ENCODE measurements at regions not wholly inside any gene's neighbourhood (a gene's known extent, or its start where the extent isn't known, plus 50 kb on each side); places are given as distances from the start of the nearest gene placed in this dataset.
A peak's percentile ranks its signal among the peaks of the same experiment; 100 is the strongest.

DNA sequence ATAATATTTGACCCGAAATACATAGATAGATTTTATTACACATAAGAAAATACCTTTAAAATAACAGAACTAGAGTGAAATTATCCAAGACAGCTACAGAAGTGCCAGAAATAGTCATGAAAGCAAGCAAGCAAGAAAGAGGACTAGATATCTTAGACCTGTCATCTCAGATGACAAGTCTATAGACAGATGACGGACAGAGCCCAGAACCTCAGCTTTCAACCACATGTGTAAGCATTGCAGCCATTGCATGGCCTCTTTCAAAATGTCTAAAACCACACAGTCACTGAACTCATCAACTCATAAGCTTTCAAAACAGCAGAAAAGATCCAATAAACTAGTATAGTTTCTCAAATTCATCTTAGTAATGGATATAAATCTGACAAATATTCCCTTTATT, 59.8 kb upstream of the FHIT start:
- no peak for DNase-seq

DNA sequence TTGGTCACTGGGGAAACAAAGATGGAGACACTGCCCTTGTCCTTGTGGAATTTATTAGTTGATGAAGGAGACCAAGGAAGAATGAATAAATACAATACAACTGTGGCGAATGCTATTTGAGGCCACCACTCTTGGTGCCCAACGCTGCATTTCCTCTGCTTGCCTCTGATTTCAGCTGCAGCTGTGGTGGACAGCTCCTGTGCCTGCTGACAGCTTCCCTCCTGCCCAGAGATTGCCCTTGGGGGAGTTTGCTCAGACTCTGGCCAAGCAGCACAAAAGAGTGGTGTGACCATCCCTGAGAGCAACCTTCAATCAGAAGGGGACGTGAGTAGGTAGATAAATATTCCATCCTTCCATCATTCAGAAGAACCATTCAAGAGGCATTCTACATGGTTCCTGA, 64.6 kb upstream of the FHIT start:
- no peak for DNase-seq

- no peak for DNase-seq
Observed at GRCh38 chr3:61323094-61323493, 71.8 kb upstream of the FHIT start.

GRCh38 chr3:61331929-61332552, 80.8 kb upstream of the FHIT start:
- no peak for DNase-seq

DNA sequence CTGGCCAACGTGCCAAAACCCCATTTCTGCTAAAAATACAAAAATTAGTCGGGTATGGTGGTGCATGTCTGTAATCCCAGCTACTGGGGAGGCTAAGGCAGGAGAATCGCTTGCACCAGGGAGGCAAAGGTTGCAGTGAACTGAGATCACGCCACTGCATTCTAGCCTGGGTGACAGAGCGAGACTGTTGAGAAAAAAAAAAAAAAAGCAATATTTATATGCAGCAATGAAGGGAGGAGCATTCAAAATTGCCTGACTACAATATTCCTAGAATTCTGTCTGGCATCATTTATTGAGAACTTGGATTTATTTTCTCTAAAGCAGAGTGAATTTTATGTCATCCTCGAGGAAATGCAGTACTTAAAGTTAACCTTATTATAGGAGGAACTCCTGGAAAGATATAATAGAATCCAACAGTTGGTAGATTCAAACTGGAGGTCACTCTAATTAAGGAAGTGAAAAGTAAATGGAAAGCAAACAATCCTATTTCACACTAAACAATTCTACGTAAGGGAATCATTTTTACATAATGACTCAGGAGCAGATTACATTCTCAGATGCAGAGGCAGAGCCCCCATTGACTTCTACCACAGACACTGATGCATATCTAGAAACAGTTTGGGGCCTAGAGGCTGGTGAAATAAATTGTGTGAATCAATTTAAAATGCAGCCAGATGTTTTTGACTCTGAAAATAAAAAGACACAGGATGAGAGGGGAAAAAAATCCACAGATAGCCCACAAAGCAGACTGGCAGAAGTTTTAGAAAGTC, 82.1 kb upstream of the FHIT start:
- DNase-seq = no peak

DNA sequence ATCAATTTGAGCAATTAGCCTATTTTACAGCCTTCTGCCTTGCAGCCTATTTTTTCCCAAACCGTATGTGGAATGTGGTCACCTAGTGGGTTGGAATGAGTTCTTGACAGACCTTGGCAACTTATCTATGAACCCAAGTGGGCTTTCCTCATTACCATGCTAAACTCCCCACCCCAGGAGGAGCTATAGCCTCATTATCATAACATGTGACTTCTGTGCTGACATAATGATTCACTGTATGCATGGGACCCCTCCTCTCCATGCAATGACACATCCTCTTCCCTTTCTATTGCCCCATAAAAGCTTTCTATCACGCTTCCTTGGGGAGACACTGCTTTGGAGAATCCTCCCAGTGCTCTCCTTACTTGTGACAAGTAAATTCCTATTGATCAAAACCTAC, 83.5 kb upstream of the FHIT start:
- DNase-seq = no peak

- DNase-seq = no peak
Observed at GRCh38 chr3:61340931-61341461, 89.7 kb upstream of the FHIT start.

DNA sequence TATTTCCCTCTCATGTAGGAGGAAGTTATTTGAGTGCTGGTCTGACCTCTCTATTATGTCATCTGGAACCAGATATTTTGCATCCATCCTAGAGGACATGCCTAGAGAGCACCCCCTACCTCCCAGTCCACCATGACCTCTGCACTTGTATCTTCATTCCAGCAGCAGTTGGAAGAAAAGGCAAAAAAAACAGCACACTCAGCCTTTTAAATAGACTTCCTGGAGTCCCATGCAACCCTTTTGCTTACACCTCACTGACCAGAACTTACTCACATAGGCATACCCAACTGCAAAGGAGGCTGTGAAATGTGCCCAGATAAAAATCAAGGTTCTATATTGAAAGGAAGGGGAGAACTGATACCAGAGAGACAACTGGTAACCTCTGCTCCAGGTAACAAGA, 92.3 kb upstream of the FHIT start:
- no peak for DNase-seq

DNA sequence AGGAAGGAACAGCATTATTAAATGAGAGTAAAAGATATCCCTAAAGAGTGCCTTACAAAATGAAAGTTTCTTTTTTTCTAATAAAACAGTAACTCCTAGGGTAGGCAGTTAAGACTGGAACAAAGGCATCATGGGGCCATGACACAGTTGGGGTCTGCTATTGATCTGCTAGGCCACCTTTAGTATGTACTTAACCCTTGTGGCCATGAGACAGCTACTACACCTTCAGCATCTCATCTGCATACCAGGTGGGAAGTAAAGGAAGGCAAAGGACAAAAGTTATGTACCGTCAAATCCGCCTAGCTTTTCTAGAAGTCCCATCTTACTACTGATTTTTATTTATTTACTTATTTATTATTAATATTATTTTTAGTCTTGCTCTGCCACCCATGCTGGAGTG, 93.8 kb upstream of the FHIT start:
- DNase-seq = no peak

DNA sequence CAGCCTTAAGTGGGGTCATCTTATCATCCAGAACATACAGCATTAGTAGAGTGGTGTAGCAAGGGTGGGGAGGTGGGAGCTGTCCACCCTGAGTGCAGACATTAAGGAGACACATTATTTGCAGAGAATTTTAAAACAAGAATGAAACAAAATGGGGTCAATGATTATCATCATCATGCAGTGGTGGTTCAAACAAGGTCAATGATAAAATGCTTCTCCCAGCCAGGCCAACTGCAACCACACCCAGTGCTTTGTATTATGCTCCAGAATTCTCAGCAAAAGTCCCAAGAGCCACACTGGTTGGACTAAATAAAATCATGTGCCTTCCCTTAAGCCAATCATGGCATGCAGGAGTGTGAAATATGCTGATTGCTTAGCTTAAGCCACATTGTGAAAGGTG, 96.7 kb upstream of the FHIT start:
- no peak for DNase-seq

- no peak for DNase-seq
Observed at GRCh38 chr3:61349717-61350116, 98.5 kb upstream of the FHIT start.

DNA sequence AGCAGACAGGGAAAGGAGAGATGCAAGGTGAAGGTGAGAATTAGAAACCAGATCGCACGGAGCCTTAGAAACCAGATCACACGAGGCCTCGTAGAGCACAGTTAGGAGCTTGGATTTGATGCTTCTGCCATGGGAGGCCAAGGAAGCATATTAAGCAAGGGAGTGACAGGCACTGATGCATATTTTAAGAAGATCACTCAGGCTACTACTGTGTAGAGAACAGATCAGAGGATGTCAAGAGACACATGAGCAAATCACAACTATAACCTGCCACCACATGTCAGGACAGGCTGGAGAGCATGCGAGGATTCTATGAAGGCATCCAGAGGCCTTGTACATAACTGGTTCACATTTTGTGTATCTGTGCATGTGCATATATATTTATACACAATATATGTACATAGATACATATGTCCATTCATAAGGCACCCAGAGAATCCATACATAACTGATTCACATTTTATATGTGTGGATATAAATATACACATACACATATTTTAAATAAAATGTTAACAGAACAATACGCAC, 99.6 kb upstream of the FHIT start:
- no peak for DNase-seq

DNA sequence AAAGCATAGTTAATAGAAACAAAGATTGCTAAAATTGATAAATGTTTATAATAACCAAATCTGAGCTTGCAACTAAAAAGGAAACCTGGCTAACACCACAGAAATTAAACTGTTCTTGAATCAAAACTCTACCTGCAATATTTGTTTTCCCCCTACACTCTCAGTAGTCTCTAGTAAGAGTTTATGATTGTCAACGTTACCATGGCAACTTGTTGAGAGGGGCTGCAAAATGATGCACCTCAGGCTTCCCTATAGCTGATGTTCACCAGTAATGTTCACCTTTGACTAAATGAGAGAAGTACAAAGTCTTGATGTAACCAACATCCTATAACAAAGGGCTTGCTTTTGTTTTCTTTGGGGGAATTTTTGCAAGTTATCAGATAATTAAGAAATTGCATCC, 101.1 kb upstream of the FHIT start:
- no peak for DNase-seq

DNA sequence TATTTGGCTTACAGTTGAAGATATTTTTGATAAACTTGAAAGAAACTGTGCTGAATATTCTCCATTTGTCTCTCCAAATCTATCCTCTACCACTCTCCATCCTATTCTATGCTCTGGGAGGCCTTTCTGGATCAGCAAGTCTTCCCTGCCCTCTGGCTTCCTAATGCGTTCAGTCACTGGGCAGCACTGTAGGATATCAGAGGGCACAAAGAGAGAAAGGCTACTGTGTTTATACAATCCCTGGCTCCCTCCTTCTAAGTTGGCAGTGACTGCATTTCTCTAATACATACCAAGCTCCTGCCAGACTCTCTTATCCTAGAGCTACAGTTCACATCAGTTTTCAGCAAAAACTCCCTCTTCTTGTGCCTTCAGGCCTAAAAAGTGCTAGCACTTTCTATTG, 102.1 kb upstream of the FHIT start:
- DNase-seq = no peak

DNA sequence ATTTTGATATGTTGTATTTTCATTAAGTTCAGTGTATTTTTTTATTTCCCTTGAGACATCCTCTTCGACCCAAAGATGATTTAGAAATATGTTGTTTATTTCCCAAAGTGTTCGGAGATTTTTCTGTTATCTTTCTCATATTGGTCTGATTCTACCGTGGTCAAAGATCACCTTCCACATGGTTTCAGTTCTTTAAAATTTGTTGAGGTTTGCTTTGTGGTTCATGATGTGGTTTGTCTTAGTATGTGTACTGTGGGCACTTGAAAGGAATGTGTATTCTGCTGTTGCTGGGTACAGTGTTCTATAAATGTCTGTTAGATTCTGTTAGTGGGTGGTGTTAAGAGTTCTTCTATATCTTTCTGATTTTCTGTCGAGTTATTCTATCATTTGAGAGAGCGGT, 103.4 kb upstream of the FHIT start:
- DNase-seq = no peak

DNA sequence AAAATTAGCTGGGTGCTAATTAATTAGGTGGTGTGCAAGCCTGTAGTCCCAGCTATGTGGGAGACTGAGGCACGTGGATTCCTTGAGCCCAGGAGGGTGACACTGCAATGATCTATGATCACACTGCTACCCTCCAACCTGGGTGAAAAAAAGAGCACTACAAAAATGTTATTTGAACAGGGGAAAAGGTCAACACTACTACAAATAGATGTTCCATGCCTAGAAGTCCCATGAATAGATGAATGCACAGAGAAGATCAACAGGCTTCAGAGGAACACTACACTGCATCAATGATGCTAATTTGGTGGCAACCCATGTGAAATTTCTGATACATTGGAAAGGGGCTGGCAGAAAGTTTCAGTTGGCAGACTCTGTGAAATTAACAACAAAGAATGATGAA, 105.4 kb upstream of the FHIT start:
- DNase-seq = peak; percentile 3

- DNase-seq = no peak
Observed at GRCh38 chr3:61357902-61358301, 106.7 kb upstream of the FHIT start.

DNA sequence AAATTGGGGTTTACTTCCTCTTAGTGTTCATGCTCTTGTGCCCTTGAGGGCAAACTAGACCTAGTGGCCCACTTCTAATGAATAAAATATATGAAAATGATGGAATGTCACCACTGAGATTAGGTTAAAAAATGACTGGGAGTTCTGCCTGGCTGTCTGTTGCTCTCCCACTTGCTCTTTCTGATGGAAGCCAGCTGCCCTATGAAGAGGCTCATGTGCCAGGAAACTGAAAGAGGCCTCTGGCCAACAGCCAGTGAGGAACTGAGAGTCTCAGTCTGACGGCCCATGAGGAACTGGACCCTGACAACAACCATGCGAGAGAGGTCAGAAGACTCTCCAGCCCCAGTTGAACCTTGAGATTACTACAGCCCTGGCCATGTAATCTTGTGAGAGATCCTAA, 107.1 kb upstream of the FHIT start:
- peak; percentile 20 for DNase-seq

DNA sequence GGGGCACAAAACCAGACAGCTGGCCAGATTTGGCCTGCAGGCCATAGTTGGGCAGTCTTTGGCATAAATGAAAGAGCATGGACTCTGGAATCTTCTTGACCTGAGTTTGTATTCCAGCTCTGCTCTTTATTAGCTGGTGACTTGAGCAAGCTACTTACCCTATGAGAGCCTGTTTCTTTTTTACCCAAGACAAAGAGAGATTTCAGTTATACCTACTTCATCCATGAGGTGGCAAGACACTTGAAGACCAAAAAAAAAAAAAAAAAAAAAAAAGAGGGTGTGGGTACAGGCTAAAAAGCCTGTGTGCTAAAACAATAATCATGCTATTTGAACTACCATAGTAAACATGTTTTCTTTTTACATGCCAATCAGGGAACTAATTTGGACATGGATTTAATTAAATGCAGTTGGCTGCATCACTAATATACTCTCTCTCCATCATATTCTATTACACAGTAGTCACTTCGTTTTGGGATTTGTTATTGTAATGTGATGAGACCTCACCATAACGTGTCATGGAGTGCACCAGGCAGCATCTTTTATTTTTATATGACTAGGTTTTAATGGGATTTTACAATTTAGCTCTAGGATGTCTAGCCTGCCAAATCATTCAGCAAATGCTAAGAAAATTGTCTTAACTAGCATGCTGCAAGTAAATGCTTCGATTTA, 109.2 kb upstream of the FHIT start:
- DNase-seq = no peak

- DNase-seq = no peak
Observed at GRCh38 chr3:61369678-61370077, 118.4 kb upstream of the FHIT start.

DNA sequence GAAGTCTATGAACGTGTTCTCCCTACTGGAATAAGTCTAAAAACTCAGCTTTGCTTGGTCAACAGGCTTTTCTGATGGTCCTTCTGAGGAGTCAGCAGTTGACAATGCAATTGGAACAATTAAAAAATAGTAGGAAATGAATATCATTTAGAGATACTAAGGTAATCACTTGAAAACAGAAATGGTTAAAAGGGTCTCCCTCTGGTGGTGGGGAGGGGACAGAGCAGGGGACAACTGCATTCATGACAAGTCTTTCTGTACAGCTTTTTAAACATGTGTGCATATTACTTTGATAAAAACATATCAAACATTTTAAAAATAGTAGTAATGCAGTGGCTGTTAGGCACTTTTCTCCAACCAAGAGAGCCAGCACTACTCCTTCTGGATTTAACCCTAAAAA, 119.9 kb upstream of the FHIT start:
- peak; percentile 8 for DNase-seq

GRCh38 chr3:61372723-61373122, 121.5 kb upstream of the FHIT start:
- DNase-seq = no peak

GRCh38 chr3:61378311-61378710, 127.1 kb upstream of the FHIT start:
- DNase-seq = no peak
